ENCODE measurements at regions not wholly inside any gene's neighbourhood (a gene's known extent, or its start where the extent isn't known, plus 50 kb on each side); places are given as distances from the start of the nearest gene placed in this dataset.

- DNase-seq (ENCODE audit: low spot score), result no peak
These were observed 189.8 kb downstream of the TMX3 start for GRCh38 chr18:68525091-68525490.

GRCh38 chr18:68520406-68521075 lies 194.4 kb downstream of the TMX3 start:
- DNase-seq (ENCODE audit: low spot score), result peak; percentile 30

- no peak for DNase-seq (ENCODE audit: low spot score)
These were observed 195.6 kb downstream of the TMX3 start for GRCh38 chr18:68519336-68519735.

GRCh38 chr18:68509902-68510301 lies 205.0 kb downstream of the TMX3 start:
- DNase-seq (ENCODE audit: low spot score), result no peak

- DNase-seq (ENCODE audit: low spot score), result no peak
These were observed 207.1 kb downstream of the TMX3 start for GRCh38 chr18:68507781-68508180.

GRCh38 chr18:68505178-68505574 lies 209.7 kb downstream of the TMX3 start:
- DNase-seq (ENCODE audit: low spot score), result no peak

GRCh38 chr18:68504441-68505177 lies 210.3 kb downstream of the TMX3 start:
- DNase-seq (ENCODE audit: low spot score), result no peak

GRCh38 chr18:68500556-68500955 lies 214.4 kb downstream of the TMX3 start:
- DNase-seq (ENCODE audit: low spot score), result no peak

GRCh38 chr18:68499141-68499540 lies 215.8 kb downstream of the TMX3 start:
- DNase-seq (ENCODE audit: low spot score), result no peak

- DNase-seq (ENCODE audit: low spot score), result no peak
These were observed 216.3 kb downstream of the TMX3 start for GRCh38 chr18:68498636-68499035.

GRCh38 chr18:68498185-68498584 lies 216.7 kb downstream of the TMX3 start:
- no peak for DNase-seq (ENCODE audit: low spot score)

- peak; percentile 78 for DNase-seq (ENCODE audit: low spot score)
These were observed 219.9 kb downstream of the TMX3 start for GRCh38 chr18:68494802-68495581.

- no peak for DNase-seq (ENCODE audit: low spot score)
These were observed 225.7 kb downstream of the TMX3 start for GRCh38 chr18:68489013-68489792.

GRCh38 chr18:68484241-68484640 lies 230.7 kb downstream of the TMX3 start:
- DNase-seq (ENCODE audit: low spot score), result no peak

GRCh38 chr18:68482815-68483214 lies 232.1 kb downstream of the TMX3 start:
- DNase-seq (ENCODE audit: low spot score), result no peak

GRCh38 chr18:68480196-68480595 lies 234.7 kb downstream of the TMX3 start:
- no peak for DNase-seq (ENCODE audit: low spot score)

- no peak for DNase-seq (ENCODE audit: low spot score)
These were observed 236.7 kb downstream of the TMX3 start for GRCh38 chr18:68478246-68478645.

GRCh38 chr18:68475883-68476282 lies 239.0 kb downstream of the TMX3 start:
- no peak for DNase-seq (ENCODE audit: low spot score)

GRCh38 chr18:68472701-68473295 lies 242.1 kb downstream of the TMX3 start:
- DNase-seq (ENCODE audit: low spot score), result no peak

- no peak for DNase-seq (ENCODE audit: low spot score)
These were observed 245.8 kb downstream of the TMX3 start for GRCh38 chr18:68469049-68469625.

- DNase-seq (ENCODE audit: low spot score), result no peak
These were observed 247.0 kb downstream of the TMX3 start for GRCh38 chr18:68467957-68468356.

Data from AG08395 (cell line).